Right lobe of liver (tissue), 6 donors: ENCODE measurements at regions not wholly inside any gene's neighbourhood (a gene's known extent, or its start where the extent isn't known, plus 50 kb on each side); places are given as distances from the start of the nearest gene placed in this dataset.

Experiments used
- ATAC-seq, 4 donors: fragments of 200-7000 bp; cut with Tn5 transposase; one replicate each; pipeline ENCODE4 v1.9.1; 2020; ENCODE audit warnings: mild to moderate bottlenecking in 4 of 4, moderate library complexity in 4 of 4
- DNase-seq, 3 donors: peaks; one replicate each; pipeline ENCODE4 v3.0.0-alpha.2; 2020
- H3K27ac ChIP-seq, 3 donors: fragments of 200-600 bp; one replicate each; pipeline ENCODE4 v1.8.0; 2022
- H3K27me3 ChIP-seq, 2 donors: fragments of 200-600 bp; one replicate each; pipeline ENCODE4 v1.8.0; 2022
- H3K36me3 ChIP-seq, 4 donors: fragments of 200-600 bp; sonication (generic) in 1 of 4; one replicate each; pipeline versions ENCODE4 v1.5.1 to v1.8.0; 2017 to 2022; ENCODE audit warnings: control low read depth in 1 of 4
- H3K4me1 ChIP-seq, 4 donors: fragments of 200-600 bp; sonication (generic) in 1 of 4; one replicate each; pipeline versions ENCODE4 v1.5.1 to v1.8.0; 2017 to 2022; ENCODE audit warnings: control low read depth in 1 of 4
- H3K4me3 ChIP-seq, 3 donors: fragments of 200-600 bp; one replicate each; pipeline ENCODE4 v1.8.0; 2022
- H3K9me3 ChIP-seq, 4 donors: fragments of 200-600 bp; sonication (generic) in 1 of 4; one replicate each; pipeline versions ENCODE4 v1.5.1 to v1.8.0; 2017 to 2022; ENCODE audit warnings: control low read depth in 1 of 4
- POLR2A ChIP-seq: fragments of 450-650 bp; IDR thresholded peaks from one replicate; pipeline ENCODE4 v1.6.1; 2017; ENCODE audit warnings: antibody characterized with exemption, mild to moderate bottlenecking
- WGBS: methylation state at CpG from one replicate; pipeline ENCODE4 v1.1.6; 2018; ENCODE audit warnings: low coverage, low lambda C conversion rate; ENCODE audit not compliant: insufficient coverage; ENCODE audit errors: missing lambda C conversion rate; 5-methylcytosine and 5-hydroxymethylcytosine counted together
- intact Hi-C, 2 donors: fragments of 100-400 bp; cut with DNase I; formaldehyde crosslinking; loops; one replicate each; pipeline versions ENCODE4 v1.11.2 to v1.14.1; 2022
- TF ChIP-seq, protein P1 (sequence below), 4 donors: fragments of 200-600 bp in 3 of 4; fragments of 450-650 bp in 1 of 4; IDR thresholded peaks; one replicate each; pipeline versions ENCODE4 v1.5.1 to v1.8.0; 2016 to 2022; ENCODE audit warnings: antibody characterized with exemption in 4 of 4, mild to moderate bottlenecking in 2 of 4
- donor health status: DM: no; HTN: yes; CAD: no.
- donor health status: DM: no; HTN: no; CAD: no.
- donor health status: DM: no; HTN: no; CAD: no.
- donor health status: DM: no; HTN: yes; CAD: no.
- donor health status: DM: no; HTN: yes; CAD: no.

DNA sequence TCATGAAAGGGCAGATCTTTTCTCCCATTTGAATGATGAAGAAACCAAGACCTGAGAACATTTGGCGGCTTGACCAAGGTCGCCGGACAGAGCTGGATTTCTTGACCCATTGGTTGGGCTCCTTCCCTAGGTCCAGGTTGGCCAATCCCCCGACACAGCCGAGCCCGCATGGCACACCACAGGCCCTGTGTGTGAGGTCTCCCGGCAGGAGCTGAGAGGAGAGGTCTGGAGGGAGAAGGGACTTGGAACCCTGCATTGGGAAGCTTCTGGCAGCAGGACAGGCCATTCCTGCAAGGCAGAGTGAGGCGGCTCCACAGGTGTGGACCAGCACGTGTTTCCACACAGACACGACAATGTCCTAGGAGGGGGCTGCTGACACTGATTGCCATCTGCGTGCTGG lies 98.6 kb upstream of the THY1 start:
- ATAC-seq (no peak), DNase-seq (no peak)
- no peak for TF ChIP-seq POLR2A
- TF ChIP-seq, protein P1, sequence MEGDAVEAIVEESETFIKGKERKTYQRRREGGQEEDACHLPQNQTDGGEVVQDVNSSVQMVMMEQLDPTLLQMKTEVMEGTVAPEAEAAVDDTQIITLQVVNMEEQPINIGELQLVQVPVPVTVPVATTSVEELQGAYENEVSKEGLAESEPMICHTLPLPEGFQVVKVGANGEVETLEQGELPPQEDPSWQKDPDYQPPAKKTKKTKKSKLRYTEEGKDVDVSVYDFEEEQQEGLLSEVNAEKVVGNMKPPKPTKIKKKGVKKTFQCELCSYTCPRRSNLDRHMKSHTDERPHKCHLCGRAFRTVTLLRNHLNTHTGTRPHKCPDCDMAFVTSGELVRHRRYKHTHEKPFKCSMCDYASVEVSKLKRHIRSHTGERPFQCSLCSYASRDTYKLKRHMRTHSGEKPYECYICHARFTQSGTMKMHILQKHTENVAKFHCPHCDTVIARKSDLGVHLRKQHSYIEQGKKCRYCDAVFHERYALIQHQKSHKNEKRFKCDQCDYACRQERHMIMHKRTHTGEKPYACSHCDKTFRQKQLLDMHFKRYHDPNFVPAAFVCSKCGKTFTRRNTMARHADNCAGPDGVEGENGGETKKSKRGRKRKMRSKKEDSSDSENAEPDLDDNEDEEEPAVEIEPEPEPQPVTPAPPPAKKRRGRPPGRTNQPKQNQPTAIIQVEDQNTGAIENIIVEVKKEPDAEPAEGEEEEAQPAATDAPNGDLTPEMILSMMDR (IDR thresholded peaks at IDR 0.05): no peak
- Histone ChIP-seq H3K4me3 (no peak overlapping the region), H3K9me3 (no peaks in the 10 kb centered on the region), H3K4me1 (no peaks in the 10 kb centered on the region), H3K27ac (no peak overlapping the region), H3K36me3 (no peaks in the 10 kb centered on the region), H3K27me3 (no peaks in the 10 kb centered on the region)
- 95% methylated on average over 6 of the region's 11 CpGs for WGBS
- intact Hi-C loops: no loop called here

DNA sequence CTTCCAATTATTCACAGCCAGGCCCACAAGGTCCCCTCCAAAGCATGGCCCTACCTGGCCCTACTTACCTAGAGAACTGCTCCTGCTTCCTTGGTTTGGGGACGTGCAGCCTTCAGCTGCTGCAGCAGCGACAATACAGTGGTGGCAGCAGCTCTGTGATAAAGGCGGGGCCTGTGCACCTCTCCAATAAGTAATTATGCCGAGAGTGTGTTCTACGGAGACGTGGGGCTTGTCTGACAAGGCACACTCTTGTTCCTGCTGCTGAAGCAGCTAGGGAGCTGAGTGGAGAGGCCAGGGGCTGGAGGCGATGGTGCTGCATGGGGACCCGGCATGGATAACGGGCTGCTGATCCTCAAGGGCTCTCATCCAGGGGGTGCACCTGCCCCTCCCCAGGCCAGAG lies 98.0 kb upstream of the THY1 start:
- Histone ChIP-seq H3K4me1 (no peaks in the 10 kb centered on the region), H3K9me3 (no peaks in the 10 kb centered on the region), H3K27ac (no peak overlapping the region), H3K27me3 (no peaks in the 10 kb centered on the region), H3K36me3 (no peaks in the 10 kb centered on the region), H3K4me3 (no peak overlapping the region)
- DNase-seq (no peak), ATAC-seq (no peak)
- intact Hi-C loops: no loop called here
- TF ChIP-seq POLR2A: no peak
- TF ChIP-seq, protein P1 (IDR thresholded peaks at IDR 0.05): no peak
- 92% methylated on average over 5 of the region's 9 CpGs for WGBS

DNA sequence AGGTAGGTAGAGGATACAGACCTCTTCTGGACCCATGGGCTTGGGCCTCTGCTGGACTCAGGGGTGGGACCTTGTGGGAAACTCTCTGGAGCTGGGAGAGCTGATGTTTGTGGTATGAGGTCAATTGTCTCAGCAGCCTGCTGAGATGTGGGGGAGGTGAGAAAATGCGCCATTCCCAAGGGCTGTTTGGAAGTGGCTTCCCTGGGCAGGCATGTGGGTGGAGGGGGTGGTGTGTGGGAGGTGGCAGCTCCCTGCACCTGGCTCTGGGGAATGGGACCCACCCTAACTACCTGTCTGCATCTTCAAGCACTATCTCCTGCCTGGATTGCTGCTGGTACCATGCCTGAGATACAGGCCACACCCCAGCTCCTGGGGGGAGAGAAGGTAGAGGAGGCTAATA lies 97.4 kb upstream of the THY1 start:
- ATAC-seq (no peak), DNase-seq (no peak)
- TF ChIP-seq, protein P1 (IDR thresholded peaks at IDR 0.05): no peak
- TF ChIP-seq POLR2A: no peak
- Histone ChIP-seq H3K27me3 (no peaks in the 10 kb centered on the region), H3K4me3 (no peak overlapping the region), H3K4me1 (no peaks in the 10 kb centered on the region), H3K27ac (no peak overlapping the region), H3K9me3 (no peaks in the 10 kb centered on the region), H3K36me3 (no peaks in the 10 kb centered on the region)
- intact Hi-C loops: no loop called here
- WGBS: no CpG with 5 or more reads among the region's 1 CpG

DNA sequence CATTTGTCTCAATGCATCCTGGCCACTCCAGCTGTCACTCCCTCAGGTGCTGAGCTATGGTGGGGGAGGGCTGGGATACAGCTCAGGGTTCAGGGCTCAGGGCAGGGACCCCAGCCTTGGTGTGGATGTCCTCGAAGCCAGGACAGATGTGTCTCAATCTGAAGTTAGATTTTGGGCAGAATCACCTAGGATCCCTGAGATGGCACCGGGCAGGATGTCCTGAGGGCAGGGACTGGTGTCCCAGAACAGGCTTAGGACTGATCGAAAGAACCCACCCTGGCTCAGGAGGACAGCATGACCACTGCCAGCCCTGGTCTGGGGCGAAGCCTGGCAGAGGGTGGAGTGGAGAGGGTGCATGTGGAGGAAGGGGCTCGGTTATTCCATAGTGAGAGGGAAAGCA lies 96.8 kb upstream of the THY1 start:
- DNase-seq: no peak
- Histone ChIP-seq H3K4me1 (no peaks in the 10 kb centered on the region), H3K9me3 (no peaks in the 10 kb centered on the region), H3K4me3 (no peak overlapping the region), H3K27ac (no peak overlapping the region), H3K36me3 (no peaks in the 10 kb centered on the region), H3K27me3 (no peaks in the 10 kb centered on the region)
- intact Hi-C loops: no loop called here
- 39% methylated on average over 3 of the region's 5 CpGs for WGBS
- no peak for ATAC-seq
- TF ChIP-seq, protein P1 (IDR thresholded peaks at IDR 0.05): no peak
- TF ChIP-seq POLR2A: no peak
